LNCaP clone FGC (cell line): ENCODE measurements at regions not wholly inside any gene's neighbourhood (a gene's known extent, or its start where the extent isn't known, plus 50 kb on each side); places are given as distances from the start of the nearest gene placed in this dataset.

ENCODE experiments used
- DNase-seq: peaks from one replicate; pipeline ENCODE4 v3.0.0-alpha.2; 2011; ENCODE audit warnings: low read depth
- H3K4me3 ChIP-seq: 2 replicates; pipeline ENCODE4 v1.5.1; 2011; ENCODE audit warnings: mild to moderate bottlenecking, low read depth, low read length, control low read depth
- CTCF ChIP-seq: IDR thresholded peaks from 2 replicates; pipeline ENCODE4 v1.5.1; 2012; ENCODE audit warnings: mild to moderate bottlenecking; ENCODE audit not compliant: control insufficient read depth, insufficient read depth; ENCODE audit errors: extremely low read depth

DNA sequence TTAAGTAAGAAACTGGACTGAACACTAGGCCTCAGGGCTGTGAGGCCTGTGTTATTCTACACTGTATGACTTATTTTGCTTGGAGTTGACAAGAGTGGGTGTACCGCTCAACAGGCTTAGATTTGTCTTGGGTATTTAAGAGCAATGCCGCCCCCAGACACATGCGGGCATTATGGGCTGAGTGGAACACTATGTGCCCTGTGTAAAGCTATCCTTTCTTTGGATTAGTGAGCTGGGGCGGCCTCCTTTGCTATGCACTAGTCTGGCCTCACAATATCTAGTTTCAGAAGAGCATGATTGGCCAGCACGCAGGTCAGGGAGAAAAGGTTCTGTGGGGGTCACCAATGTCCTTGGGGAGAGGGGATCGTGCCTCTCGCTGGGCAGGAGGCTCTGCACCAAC is 206.3 kb upstream of the GDNF start:
- no peak for DNase-seq
- no peak for TF ChIP-seq CTCF
- H3K4me3 ChIP-seq = no peak overlapping the region

- TF ChIP-seq CTCF = no peak
- no peak overlapping the region for H3K4me3 ChIP-seq
- DNase-seq = no peak
These were observed 205.6 kb upstream of the GDNF start for GRCh38 chr5:38045446-38045845.

GRCh38 chr5:38039826-38040225 is 200.0 kb upstream of the GDNF start:
- no peak for TF ChIP-seq CTCF

GRCh38 chr5:38039091-38039490 is 199.2 kb upstream of the GDNF start:
- TF ChIP-seq CTCF = no peak
- H3K4me3 ChIP-seq = no peak overlapping the region
- no peak for DNase-seq

More at GRCh38 chr5:38039826-38040225, 200.0 kb upstream of the GDNF start:
- no peak for DNase-seq
- no peak overlapping the region for H3K4me3 ChIP-seq

DNA sequence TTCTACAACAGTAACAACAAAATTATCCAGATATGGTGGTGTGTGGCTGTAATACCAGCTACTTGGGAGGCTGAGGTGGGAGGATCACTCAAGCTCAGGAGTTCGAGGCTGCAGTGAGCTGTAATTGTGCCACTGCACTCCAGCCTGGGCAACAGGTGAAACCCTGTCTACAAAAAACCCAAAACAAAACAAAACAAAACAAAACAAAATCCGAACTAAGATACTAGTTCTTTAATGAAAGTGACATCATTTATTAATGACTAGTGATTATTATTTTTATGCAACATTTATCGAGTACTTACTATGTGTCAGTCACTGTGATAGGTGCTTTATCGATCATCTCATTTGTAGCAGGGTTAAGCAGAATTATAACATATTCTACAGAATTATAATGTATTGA is 196.9 kb upstream of the GDNF start:
- no peak overlapping the region for H3K4me3 ChIP-seq
- DNase-seq = no peak
- no peak for TF ChIP-seq CTCF

DNA sequence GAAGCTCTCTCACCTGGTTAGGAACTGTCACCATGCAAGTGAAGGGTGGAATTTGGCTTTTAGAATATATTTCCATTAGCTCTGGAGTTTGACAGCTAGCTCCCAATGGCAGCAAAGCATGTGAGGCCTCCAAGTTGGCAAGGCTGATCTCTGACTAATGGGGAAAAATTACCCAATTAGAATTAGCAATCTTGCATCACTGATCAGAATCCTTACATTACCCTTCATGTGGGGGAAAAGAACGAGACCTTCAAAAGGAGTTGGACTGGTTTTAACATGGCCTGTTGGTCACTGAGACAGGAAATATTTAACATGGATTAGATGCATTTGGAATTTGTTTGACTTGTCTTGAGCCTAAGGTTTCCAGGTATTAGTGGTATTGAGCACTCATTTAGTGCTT is 192.3 kb upstream of the GDNF start:
- TF ChIP-seq CTCF = no peak
- no peak overlapping the region for H3K4me3 ChIP-seq
- DNase-seq = no peak

DNA sequence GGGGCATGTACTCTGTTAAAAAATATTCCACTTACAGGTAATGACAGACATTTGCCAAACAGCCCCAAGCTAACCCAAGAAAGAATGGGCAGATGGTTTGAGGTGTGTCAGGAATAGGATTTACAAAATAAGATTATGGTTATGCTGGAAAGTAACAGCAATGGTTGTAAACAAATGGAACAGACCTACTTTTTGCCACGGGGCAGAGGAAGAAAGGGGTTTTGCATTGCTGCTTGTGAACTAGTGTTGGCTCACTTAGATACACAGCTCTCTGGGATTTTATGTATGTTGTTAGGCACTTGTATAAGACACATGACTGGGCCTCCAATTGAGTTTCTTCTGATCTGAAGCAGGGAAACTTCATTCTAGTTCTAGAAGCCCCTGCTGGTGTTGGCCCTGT is 191.5 kb upstream of the GDNF start:
- no peak for TF ChIP-seq CTCF
- no peak overlapping the region for H3K4me3 ChIP-seq
- no peak for DNase-seq
